ENCODE measurements at regions not wholly inside any gene's neighbourhood (a gene's known extent, or its start where the extent isn't known, plus 50 kb on each side); places are given as distances from the start of the nearest gene placed in this dataset.

- in situ Hi-C loops (cut with HindIII; ENCODE audit: low pct_unique_long_range_greater_than_20kb, low sequenced_read_pairs): no loop called here
- Histone ChIP-seq H3K36me3 (ENCODE audit: control insufficient read depth, insufficient read depth, low read length) (no peaks in the 10 kb centered on the region), H3K27me3 (ENCODE audit: control insufficient read depth, insufficient read depth, low read length) (no peaks in the 10 kb centered on the region), H3K4me3 (ENCODE audit: low read depth in 2 of 2, low read length in 2 of 2) (no peak overlapping the region), H3K9me3 (ENCODE audit: control insufficient read depth, insufficient read depth, low read depth, low read length) (no peaks in the 10 kb centered on the region), H3K4me1 (ENCODE audit: control insufficient read depth, insufficient read depth, low read length) (no peaks in the 10 kb centered on the region), H3K27ac (ENCODE audit: low read length) (no peak overlapping the region)
- no TSS peak for BruUV-seq (replicated peaks)
- TF ChIP-seq CTCF (IDR thresholded peaks at IDR 0.05): no peak
- TF ChIP-seq REST (IDR thresholded peaks at IDR 0.05; ENCODE audit: insufficient read depth in 1 of 2, low read depth in 2 of 2, low read length in 1 of 2): no peak
- no peak for TF ChIP-seq SIN3A (IDR thresholded peaks at IDR 0.05; ENCODE audit: borderline replicate concordance, insufficient read depth, low read depth, low read length)
- TF ChIP-seq TCF7L2 (IDR thresholded peaks at IDR 0.05; ENCODE audit: low read depth, low read length): no peak
- TF ChIP-seq POLR2AphosphoS5 (IDR thresholded peaks at IDR 0.05; ENCODE audit: low read depth, low read length): no peak
- intact Hi-C loops (cut with micrococcal nuclease; ENCODE audit: unreplicated experiment): no loop called here
- no peak for DNase-seq (ENCODE audit: low read depth, low spot score)
- no peak for ATAC-seq
- ChIA-PET CTCF (no interaction called here), POLR2A (no interaction called here)
Measured at GRCh38 chr2:152846697-152847470, 128.5 kb downstream of the ARL6IP6 start.

- POLR2A ChIA-PET: no interaction called here
- Histone ChIP-seq H3K36me3 (ENCODE audit: control insufficient read depth, insufficient read depth, low read length) (no peaks in the 10 kb centered on the region), H3K27me3 (ENCODE audit: control insufficient read depth, insufficient read depth, low read length) (no peaks in the 10 kb centered on the region), H3K27ac (ENCODE audit: low read length) (no peak overlapping the region), H3K4me3 (ENCODE audit: low read depth in 2 of 2, low read length in 2 of 2) (no peak overlapping the region), H3K4me1 (ENCODE audit: control insufficient read depth, insufficient read depth, low read length) (no peaks in the 10 kb centered on the region), H3K9me3 (ENCODE audit: control insufficient read depth, insufficient read depth, low read depth, low read length) (no peaks in the 10 kb centered on the region)
- intact Hi-C loops (cut with micrococcal nuclease; ENCODE audit: unreplicated experiment): no loop called here
- BruUV-seq (replicated peaks): no TSS peak
- DNase-seq (ENCODE audit: low read depth, low spot score) (no peak), ATAC-seq (no peak)
- in situ Hi-C loops (cut with HindIII; ENCODE audit: low pct_unique_long_range_greater_than_20kb, low sequenced_read_pairs): no loop called here
- CTCF ChIA-PET: no interaction called here
- TF ChIP-seq TCF7L2 (IDR thresholded peaks at IDR 0.05; ENCODE audit: low read depth, low read length): no peak
- no peak for TF ChIP-seq POLR2AphosphoS5 (IDR thresholded peaks at IDR 0.05; ENCODE audit: low read depth, low read length)
- no peak for TF ChIP-seq SIN3A (IDR thresholded peaks at IDR 0.05; ENCODE audit: borderline replicate concordance, insufficient read depth, low read depth, low read length)
- no peak for TF ChIP-seq CTCF (IDR thresholded peaks at IDR 0.05)
- no peak for TF ChIP-seq REST (IDR thresholded peaks at IDR 0.05; ENCODE audit: insufficient read depth in 1 of 2, low read depth in 2 of 2, low read length in 1 of 2)
Measured at GRCh38 chr2:152835674-152836073, 117.3 kb downstream of the ARL6IP6 start.

Data from Panc1 (cell line).